Vagina (tissue), 2 donors: ENCODE measurements at regions not wholly inside any gene's neighbourhood (a gene's known extent, or its start where the extent isn't known, plus 50 kb on each side); places are given as distances from the start of the nearest gene placed in this dataset.

ENCODE experiments used
- CTCF ChIP-seq, 3 experiments: fragments of 450-650 bp in 2 of 3; fragments of 200-600 bp in 1 of 3; sonication (generic) in 1 of 3; IDR thresholded peaks; one replicate each; pipeline ENCODE4 v1.5.1; 2017 to 2019; ENCODE audit warnings: antibody characterized with exemption in 3 of 3, mild to moderate bottlenecking in 2 of 3, moderate library complexity in 2 of 3
- POLR2AphosphoS5 ChIP-seq, 2 donors: sonication (generic); formaldehyde crosslinking; IDR thresholded peaks; one replicate each; pipeline ENCODE4 v1.9.0; 2017; ENCODE audit warnings: antibody characterized with exemption in 2 of 2, mild to moderate bottlenecking in 2 of 2, low read depth in 1 of 2; ENCODE audit not compliant: insufficient read depth in 1 of 2

- TF ChIP-seq POLR2AphosphoS5 (IDR thresholded peaks at IDR 0.05; ENCODE audit: insufficient read depth in 1 of 2, low read depth in 1 of 2) (no peak), CTCF (IDR thresholded peaks at IDR 0.05) (no peak)
These were observed 147.7 kb upstream of the WNT4 start for GRCh38 chr1:22290611-22291010.
